NCI-H526 treated with DMSO at 0.1 percent for 48 hours (cell line): ENCODE measurements at regions not wholly inside any gene's neighbourhood (a gene's known extent, or its start where the extent isn't known, plus 50 kb on each side); places are given as distances from the start of the nearest gene placed in this dataset.
"Not testable (repeated sequence)": the region's sequence is repeated elsewhere in the genome, so short reads cannot be mapped to it uniquely, and the experiment has no call there.

Experiments used
- DNase-seq: peaks from one replicate; lab custom pipeline; 2025; lab: John Stamatoyannopoulos, UW

GRCh38 chr3:27629366-27629765, 92.8 kb downstream of the EOMES start:
- DNase-seq: no peak

- no peak for DNase-seq
Observed at GRCh38 chr3:27628026-27628750, 93.9 kb downstream of the EOMES start.

GRCh38 chr3:27626596-27627118, 95.5 kb downstream of the EOMES start:
- no peak for DNase-seq

- DNase-seq: no peak
Observed at GRCh38 chr3:27625864-27626263, 96.3 kb downstream of the EOMES start.

GRCh38 chr3:27623085-27623753, 98.9 kb downstream of the EOMES start:
- no peak for DNase-seq

- DNase-seq: no peak
Observed at GRCh38 chr3:27617552-27617951, 104.6 kb downstream of the EOMES start.

GRCh38 chr3:27616031-27616430, 106.1 kb downstream of the EOMES start:
- DNase-seq: no peak

GRCh38 chr3:27615555-27615954, 106.6 kb downstream of the EOMES start:
- no peak for DNase-seq

- no peak for DNase-seq
Observed at GRCh38 chr3:27614592-27614991, 107.5 kb downstream of the EOMES start.

- DNase-seq: no peak
Observed at GRCh38 chr3:27613846-27614500, 108.2 kb downstream of the EOMES start.

GRCh38 chr3:27610800-27611525, 111.2 kb downstream of the EOMES start:
- DNase-seq: no peak

GRCh38 chr3:27607370-27607769, 114.8 kb downstream of the EOMES start:
- DNase-seq: no peak

- no peak for DNase-seq
Observed at GRCh38 chr3:27606537-27606936, 115.6 kb downstream of the EOMES start.

GRCh38 chr3:27601311-27601710, 117.1 kb upstream of the SLC4A7 start:
- not testable (repeated sequence) for DNase-seq

- DNase-seq: not testable (repeated sequence)
Observed at GRCh38 chr3:27599741-27600140, 115.6 kb upstream of the SLC4A7 start.

GRCh38 chr3:27596921-27597320, 112.7 kb upstream of the SLC4A7 start:
- DNase-seq: no peak

GRCh38 chr3:27596334-27596841, 112.2 kb upstream of the SLC4A7 start:
- DNase-seq: no peak

- no peak for DNase-seq
Observed at GRCh38 chr3:27594096-27594690, 110.0 kb upstream of the SLC4A7 start.

GRCh38 chr3:27593173-27593572, 109.0 kb upstream of the SLC4A7 start:
- DNase-seq: no peak

- DNase-seq: peak; percentile 25
Observed at GRCh38 chr3:27591312-27592210, 107.4 kb upstream of the SLC4A7 start.
